IPS-NIHi7 (cell line): ENCODE measurements at regions not wholly inside any gene's neighbourhood (a gene's known extent, or its start where the extent isn't known, plus 50 kb on each side); places are given as distances from the start of the nearest gene placed in this dataset.
A peak's percentile ranks its signal among the peaks of the same experiment; 100 is the strongest.
"Not testable (repeated sequence)": the region's sequence is repeated elsewhere in the genome, so short reads cannot be mapped to it uniquely, and the experiment has no call there.

ENCODE experiments used
- DNase-seq: peaks from one replicate; pipeline ENCODE4 v3.0.0; 2012; ENCODE audit warnings: mixed read lengths; ENCODE audit errors: extremely low spot score

DNA sequence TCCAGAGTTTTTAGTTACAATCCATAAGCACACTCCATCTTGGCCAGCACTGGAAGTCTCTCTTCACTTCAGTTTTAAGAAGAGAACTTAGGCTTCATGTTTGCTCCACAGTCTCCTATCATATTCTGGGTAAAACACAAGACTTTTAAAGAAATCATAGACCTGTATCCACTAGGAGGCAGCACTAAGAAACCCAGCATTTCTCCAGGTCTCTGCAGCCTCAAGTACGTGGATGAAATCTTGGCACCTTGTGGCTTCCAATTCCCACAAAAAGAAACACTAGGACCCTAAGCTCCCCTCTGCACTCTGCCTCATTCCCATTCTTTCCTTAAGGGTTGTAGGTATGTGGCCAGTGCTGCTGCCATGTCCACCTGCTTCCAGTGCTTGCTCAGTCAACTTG, 367.3 kb upstream of the CASK start:
- peak; percentile 50 for DNase-seq

DNA sequence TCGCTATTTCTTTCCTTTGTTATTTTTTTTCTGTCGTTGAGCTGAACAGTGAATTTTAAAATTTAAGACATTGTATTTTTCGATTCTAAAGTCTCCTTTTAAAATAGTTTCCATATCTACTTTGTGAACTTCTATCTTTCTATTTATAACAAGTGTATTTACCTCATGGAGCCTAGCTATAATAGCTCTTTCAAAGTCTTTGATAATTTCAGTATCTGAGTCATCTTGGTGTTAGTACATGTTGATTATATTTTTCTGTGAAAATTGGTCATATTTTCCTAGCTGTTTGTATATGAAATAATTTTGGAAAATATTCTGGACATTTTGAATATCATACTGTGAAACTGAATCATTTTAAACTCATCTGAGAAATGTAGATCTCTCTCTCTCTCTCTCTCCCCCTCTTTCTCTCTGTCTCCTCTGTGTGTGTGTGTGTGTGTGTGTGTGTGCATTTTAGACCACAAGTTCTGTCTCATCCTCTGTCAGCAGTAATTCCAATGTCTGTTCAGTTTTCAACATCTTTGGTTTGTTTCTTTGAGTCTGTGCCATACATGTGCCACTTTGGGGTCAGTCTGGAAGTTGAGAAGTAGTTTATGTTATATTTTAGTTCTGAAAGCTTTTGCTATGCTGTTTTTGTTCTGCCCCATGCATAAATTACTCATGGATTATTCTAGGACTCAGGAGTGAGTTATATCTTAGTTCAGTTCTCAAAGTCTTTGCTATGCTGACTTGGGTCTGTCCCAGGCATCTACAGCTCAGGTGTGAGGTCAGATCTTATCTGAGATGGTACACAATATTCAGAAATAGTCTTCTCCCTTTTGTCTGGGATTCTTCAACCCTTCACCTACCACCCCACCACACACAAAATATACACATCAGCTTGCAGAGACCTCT, 366.4 kb upstream of the CASK start:
- DNase-seq = no peak

DNA sequence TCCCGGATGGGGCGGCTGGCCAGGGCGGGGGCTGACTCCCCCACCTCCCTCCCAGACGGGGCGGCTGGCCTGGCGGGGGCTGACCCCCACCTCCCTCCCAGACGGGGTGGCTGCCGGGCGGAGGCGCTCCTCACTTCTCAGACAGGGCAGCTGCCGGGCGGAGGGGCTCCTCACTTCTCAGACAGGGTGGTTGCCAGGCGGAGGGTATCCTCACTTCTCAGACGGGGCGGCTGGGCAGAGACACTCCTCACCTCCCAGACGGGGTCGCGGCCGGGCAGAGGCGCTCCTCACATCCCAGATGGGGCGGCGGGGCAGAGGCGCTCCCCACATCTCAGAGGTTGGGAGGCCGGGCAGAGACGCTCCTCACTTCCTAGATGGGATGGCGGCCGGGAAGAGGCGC, 362.3 kb upstream of the CASK start:
- not testable (repeated sequence) for DNase-seq

DNA sequence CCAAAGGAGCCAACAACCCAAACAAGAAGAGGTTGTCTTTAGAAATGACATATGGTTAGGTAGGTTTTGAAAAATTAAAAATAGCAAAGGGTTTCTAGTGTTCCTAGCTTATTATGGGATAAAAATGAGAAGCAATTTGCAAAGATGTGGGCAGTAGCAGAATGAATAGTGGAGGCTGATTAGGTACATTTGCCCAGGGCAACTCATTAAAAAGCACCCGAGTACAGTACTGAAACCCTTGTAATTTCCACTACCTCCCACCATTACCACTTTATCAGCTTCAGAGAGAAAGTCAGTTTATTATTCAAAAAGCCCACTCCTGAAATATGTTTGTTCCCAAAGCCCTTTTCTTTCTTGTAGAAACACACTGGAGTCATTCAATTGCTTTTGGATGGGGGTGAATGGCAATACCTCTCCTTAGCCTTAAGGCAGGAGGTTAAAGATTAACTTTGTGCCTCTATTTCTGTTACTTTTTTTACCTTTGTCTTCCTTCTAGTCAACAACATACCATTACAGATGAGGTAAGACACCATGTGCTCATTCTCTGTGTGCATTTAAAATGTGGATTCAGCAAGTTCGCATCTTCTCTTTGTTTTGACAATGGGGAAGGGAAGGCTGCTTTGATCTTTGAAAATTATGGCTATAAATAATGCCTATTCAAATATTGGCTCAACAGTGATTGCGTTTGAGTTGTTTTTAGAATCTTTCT, 353.8 kb upstream of the CASK start:
- no peak for DNase-seq

DNA sequence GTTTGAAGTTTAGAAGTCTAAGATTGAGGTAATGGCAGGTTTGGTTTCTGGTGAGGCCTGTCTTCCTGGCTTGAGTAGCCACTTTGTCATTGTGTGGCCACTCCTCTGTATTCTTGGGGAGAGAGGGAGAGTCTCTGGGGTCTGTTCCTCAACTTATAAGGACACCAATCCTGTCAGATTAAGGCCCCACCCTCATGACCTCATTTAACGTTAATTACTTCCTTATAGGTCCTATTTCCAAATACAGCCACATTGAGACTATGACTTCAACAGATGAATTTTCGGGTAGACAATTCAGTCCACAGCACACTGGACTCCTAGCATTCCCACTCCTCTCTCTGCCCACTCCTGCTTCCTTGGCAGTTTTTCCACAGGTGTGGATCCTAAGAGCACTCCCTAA, 350.8 kb upstream of the CASK start:
- DNase-seq = no peak

DNA sequence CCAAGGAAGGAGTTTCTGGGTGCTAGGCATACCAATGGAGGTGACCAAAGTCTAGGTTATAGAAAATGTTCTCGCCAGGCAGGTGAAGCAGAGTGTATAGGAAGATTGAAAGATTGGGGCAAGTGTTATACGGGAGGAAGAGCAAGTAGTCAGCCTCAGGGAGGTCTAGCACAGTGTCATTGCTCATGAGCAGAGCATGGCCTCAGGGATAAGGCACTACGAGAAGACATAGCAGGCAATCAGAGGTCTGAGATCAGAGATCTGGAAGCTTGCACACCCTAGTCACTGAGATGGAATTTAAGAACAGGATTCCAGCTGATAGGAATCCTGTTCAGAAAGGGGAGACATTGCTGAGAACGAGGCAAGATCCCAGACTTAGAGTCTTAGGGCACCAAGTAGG, 350.0 kb upstream of the CASK start:
- DNase-seq = no peak

DNA sequence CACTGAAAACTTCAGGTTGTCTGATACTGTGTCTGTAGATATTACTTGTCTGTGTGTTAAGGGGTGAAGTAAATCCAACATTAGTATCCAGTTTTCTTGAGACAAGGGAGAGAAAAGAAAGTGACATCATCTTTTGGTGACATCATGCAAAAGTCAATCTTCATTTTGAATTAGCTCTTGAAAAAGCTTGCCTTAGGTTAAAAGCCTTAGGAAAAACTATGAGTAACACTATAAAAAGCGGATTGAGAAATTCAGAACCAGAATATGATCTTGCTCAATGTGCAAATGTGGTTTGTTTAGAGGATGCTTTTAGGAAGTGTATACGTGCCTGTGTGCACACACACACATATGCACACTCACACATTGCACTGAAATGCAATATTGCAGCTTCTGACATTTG, 345.8 kb upstream of the CASK start:
- no peak for DNase-seq

DNA sequence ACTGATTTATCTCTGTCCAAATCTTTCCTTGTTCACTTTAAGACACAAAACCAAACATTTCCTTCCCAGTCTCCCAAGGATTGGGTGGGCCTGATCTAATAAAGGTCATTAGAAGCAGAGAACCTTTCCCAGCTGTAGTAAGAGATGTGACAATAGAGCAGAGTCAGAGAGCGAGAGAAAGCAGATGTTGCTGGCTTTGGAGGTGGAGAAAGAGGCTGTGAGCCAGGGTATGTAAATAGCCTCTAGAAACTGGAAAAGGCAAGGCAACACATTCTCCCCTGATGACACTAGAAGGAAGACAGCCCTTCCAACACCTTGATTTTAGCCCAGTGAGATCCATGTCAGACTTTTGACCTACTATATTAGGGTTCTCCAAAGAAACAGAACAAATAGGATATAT, 337.5 kb upstream of the CASK start:
- DNase-seq = no peak

DNA sequence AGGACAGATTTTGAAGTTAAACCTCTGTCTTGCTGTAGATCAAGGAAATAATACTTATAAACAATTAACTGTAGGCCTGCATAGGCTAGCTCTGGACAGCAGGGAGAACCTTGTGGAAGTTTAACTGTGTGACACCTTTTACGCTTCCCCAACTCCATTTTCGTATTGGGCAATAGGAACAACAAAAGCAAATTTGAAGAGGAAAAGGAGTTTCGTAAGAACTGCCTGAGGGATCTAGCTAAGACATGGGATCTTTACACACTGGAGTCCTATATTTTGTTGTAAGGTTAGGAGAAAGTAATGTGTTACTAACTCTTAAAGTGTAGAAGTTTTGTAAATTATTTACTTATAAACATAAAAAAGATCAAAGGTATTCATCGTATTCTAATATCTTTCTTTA, 324.9 kb upstream of the CASK start:
- no peak for DNase-seq

DNA sequence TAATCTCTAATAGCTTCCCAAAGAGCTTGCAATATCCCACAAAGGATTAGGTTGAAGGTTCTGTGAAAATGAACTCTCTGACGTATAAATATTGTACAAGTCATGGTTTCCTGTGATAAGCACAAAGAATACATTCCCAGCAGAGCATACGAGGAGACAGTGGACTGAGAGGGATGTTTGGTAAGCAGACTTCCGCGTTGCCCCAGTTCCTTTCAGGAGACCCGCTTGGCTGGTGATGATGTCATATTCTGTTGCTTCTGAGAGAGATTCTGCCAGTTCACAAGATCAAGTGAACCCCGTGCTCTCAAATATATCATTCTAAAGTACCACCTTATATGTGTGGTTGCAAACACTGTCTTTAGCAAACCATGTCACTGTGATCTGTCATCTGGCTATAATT, 323.9 kb upstream of the CASK start:
- DNase-seq = no peak

DNA sequence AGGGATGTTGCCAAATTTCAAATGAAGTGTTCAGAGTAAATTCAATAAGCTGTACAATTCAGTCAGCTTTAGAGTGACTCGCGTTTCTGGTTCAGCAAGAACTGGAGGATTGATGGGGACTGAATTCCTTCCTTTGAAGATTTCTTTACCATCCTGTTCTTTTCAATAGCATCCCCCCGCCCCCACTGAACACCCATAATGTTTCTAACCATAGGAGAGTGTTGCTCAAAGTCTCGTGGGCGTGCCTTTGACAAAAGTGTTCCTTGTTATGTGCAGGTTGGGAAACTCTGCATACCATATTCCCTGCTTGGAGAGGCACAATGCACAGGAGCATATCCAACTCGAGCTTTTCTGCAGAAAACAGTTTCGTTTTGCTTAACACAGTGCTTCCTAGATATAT, 323.5 kb upstream of the CASK start:
- no peak for DNase-seq

DNA sequence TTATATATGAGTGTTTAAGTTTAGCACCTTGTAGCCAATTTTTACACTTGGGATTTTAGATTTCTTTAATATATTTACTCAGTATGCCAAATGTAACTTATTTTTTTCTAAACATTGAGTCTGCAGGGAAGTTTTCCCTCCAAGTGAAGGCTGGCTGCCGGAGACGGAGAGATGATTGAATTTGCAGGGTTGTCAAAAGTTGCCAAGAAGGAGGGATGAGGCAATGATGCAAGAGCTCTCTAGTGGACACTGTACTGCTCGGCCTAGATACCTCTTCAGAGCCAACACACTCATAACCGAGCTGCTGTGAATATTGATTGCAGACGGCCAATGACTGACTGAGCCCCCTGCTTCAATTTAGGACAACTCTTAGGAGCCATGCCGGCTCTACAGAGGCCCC, 318.6 kb upstream of the CASK start:
- DNase-seq = no peak

DNA sequence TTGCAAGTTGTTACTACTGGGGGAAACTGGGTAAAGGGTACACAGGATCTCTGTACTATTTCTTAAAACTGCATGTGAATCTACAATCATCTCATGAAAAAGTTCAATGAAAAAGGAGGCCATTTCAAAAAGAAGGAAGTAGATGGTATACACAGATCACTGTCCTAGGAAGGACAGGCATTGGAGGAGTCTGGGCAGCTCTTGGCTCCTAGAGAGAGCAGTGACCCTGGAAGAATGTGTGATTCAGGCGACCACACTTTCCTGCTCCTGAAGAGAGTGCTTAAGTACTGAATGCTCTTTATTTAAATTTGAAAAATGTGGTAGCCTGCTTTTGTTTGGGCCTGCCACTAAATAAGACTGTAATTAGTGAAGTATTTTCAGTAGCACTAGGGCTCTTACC, 318.1 kb upstream of the CASK start:
- DNase-seq = peak; percentile 26

DNA sequence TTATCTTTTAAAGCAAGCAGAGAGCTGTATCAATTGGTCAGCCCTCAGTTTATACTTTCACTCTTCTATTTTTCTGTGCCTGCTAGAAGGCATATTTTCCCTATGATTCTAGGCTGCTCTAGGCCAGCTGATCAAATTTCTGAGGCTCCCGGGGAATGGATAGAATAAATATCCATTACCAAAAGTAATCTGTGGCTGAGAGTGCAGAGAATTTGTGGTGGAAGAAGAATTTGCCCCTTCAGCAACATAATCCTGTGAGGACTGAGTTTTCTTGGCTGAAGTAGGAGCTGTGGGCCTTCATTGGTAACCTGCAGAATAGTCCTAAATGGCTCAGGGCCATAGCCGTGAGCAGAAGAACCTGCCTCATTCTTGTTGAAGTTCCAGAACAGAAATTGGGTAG, 314.6 kb upstream of the CASK start:
- no peak for DNase-seq

DNA sequence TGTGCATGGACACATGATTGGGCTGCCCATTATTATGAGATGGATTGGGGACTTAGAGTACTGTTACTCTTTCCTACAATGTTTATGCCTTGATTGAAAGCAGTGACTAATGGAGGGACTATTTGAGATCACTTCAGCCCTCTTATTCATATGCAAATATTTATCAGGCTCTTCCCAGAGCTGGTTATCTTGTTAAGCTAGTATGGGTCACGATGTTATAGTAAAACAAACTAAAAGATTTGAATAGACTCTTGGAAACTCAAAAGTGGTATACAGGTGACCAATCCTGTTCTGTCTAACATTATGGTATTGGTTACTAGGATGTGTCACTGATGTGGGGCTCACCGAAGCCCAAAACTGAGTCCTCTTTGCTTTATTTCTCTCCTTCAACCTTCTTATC, 306.2 kb upstream of the CASK start:
- no peak for DNase-seq

DNA sequence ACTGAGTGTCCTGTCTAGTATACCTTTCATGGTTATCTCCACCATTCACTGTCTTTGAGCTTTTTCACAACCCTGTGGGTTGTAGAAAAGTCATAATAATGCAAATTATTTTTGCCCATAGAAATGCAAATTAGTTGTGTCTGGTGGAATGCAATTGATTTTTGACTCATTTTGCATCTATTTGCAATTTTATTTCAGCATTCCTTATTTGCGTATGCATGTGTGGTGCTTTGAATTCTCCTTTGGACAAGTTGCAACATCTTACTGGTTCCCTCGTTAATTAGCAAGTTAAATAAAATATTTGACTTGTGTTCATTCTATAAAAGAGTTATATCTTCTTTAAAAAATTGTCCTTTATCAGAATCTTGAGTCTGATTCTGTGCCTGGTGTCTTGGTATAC, 297.3 kb upstream of the CASK start:
- DNase-seq = no peak

DNA sequence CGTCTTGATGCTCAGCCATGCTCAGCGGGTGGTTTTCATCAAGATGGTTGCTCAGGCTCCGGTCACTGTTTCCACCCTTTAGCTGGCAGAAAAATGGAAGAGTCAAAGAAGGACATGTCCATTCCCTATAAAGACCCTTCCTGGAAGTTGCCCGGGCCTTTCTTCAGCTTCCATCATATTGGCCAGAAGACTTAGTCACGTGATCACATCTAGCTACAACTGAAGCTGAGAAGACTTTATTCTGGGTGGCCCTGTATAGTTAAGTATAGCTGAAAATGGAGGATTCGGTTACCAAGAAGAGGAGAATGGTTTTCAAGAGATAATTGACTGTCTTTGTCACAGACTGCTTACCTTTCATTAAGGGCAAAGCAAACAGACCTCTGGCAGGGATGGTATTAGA, 296.7 kb upstream of the CASK start:
- no peak for DNase-seq

DNA sequence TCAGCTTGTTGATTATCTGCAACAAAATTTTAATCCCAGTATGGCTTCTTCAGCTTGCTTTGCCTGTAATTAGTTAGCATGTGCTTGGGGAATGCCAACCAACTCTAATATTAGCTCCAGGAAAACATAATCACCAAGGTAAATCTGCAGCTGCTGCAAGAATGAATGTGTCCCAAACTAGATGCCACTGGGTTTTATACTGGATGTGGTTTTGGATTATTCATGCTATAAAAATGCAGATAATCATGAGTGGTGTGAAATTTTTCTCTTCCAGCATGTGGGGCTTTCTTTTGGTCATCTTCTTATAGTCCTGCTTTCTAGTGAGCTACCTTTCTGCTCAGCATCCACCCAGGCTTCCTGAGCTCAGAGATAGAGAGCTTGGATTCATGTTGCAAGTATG, 295.9 kb upstream of the CASK start:
- no peak for DNase-seq

DNA sequence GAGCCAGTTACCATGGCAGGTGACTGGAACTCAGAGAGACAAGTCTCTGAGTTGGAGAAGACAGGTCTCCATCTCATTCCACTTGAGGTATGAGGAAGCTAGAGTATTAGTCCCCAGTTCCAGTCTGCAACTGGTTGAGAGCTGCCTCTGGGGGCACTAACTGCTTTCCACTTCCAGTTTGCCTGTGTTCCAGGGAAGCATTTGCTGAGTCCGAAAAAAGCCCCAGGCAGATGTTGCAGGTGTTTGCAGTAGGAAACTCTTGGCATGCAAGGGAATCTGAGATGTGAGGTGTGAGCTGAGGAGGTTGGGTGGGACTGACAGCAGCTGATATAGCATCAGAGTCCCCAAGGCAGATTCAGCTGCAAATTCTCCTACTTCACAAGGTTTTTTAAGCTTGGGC, 272.2 kb upstream of the CASK start:
- peak; percentile 37 for DNase-seq

DNA sequence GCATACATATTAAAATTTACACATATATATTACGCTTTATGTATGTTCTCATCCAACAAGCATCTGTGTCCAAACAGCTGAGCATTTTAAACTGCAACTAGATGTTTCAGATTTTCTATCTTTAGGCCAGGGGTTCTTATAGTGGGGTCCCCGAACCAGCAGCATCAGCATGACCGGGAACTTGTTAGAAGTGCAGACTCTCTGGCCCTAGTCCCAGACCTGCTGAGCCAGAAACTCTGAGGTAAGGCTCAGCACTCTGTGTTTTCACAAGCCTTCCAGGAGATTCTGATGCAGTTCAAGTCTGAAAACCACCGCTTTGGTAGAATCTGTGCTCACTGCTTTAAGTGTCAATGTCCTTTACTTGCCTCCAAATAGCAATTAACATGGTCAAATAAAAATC, 266.2 kb upstream of the CASK start:
- no peak for DNase-seq

DNA sequence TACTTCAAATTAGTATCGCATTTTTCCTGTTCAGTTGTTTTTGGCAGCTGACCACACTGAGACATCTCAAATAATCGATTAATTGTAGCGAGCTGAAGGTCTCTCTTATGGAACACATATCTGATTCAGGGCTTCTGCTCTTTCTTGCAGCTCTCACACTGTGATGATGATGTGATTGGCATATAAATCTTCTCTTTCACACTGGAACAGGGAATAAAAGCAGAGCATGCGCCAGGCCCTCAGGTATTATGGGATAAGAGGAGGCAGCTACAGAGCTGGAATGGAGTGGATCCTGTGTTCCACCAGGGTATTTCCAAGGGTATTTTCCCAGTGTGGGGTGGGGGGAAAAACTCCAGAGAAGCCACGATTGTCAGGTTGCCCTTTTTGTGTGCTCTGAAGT, 265.4 kb upstream of the CASK start:
- DNase-seq = no peak

DNA sequence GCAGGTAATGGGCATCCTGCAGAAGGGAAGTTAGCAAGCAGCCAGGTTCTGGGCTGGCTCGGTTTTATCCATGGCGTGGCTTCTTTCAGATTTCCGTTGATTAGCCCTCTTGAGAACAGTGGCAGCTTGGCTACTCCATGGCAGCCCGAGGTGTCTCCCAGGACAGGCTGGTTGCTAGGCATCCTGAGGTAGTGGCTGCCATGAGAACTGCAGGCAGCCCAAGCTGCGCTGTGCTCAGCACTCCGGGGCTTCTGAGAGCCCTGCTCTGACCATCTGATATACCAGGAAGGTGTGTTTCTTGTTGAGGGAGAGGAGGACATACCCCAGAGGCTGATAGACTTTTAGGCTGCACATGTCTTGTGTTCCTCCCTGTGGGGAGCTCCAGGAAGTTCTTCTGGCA, 253.4 kb upstream of the CASK start:
- DNase-seq = no peak

DNA sequence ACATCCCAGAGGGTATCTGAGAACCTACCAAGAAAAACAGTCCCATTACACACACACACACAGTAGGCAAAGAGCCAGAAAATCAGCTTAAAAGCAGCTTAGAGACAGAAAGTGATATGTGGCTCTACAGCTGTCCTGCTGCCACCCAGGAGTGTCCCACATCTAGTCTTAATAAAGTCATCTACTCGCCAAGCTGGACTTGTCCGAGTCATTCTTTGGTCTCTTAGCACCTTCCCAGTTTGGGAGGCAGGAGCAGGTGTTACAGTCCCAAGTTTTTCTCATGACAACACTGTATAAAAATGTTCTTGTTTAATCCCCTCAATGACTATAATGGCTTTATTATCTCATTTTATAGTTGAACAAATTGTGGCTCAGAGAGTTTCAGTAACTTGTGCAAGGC, 252.5 kb upstream of the CASK start:
- DNase-seq = no peak
